HCT116 (cell line): ENCODE measurements at regions not wholly inside any gene's neighbourhood (a gene's known extent, or its start where the extent isn't known, plus 50 kb on each side); places are given as distances from the start of the nearest gene placed in this dataset.

Experiments used
- CBX3 ChIP-seq: IDR thresholded peaks from 2 replicates; pipeline ENCODE4 v1.6.1; 2012; ENCODE audit warnings: low read depth
- CEBPB ChIP-seq: IDR thresholded peaks from 2 replicates; pipeline ENCODE4 v1.6.1; 2012; ENCODE audit warnings: low read depth
- EZH2 ChIP-seq: fragments of 200-600 bp; sonication (generic); IDR thresholded peaks from 2 replicates; pipeline ENCODE4 v1.6.1; 2017; ENCODE audit warnings: antibody characterized with exemption, mixed run types
- EZH2phosphoT487 ChIP-seq: fragments of 200-600 bp; IDR thresholded peaks from 2 replicates; pipeline ENCODE4 v1.6.1; 2018; ENCODE audit warnings: antibody characterized with exemption, borderline replicate concordance
- JUND ChIP-seq: IDR thresholded peaks from 2 replicates; pipeline ENCODE4 v1.6.1; 2012
- POLR2A ChIP-seq: IDR thresholded peaks from 2 replicates; pipeline ENCODE4 v1.7.0; 2011; ENCODE audit warnings: borderline replicate concordance; ENCODE audit not compliant: insufficient read depth, insufficient read length; ENCODE audit errors: extremely low read depth
- POLR2AphosphoS5 ChIP-seq: IDR thresholded peaks from 2 replicates; pipeline ENCODE4 v1.6.1; 2011; ENCODE audit warnings: mild to moderate bottlenecking, low read depth, low read length, moderate library complexity
- SIN3A ChIP-seq: IDR thresholded peaks from 2 replicates; pipeline ENCODE4 v1.6.1; 2012; ENCODE audit warnings: low read depth
- SP1 ChIP-seq: IDR thresholded peaks from 2 replicates; pipeline ENCODE4 v1.6.1; 2012; ENCODE audit warnings: low read depth
- TCF7L2 ChIP-seq: IDR thresholded peaks from 2 replicates; pipeline ENCODE4 v1.7.0; 2011; ENCODE audit warnings: borderline replicate concordance, inconsistent platforms; ENCODE audit not compliant: insufficient read depth, insufficient read length; ENCODE audit errors: extremely low read depth
- ZNF274 ChIP-seq: fragments of 200-500 bp; sonication (Bioruptor generic); IDR thresholded peaks from 2 replicates; pipeline ENCODE4 v1.6.1; 2014; ENCODE audit warnings: mild to moderate bottlenecking, low read depth, low read length, inconsistent platforms
- TF ChIP-seq, protein P1 (sequence below), 3 experiments: fragments of 200-600 bp in 1 of 3; sonication (generic) in 1 of 3; IDR thresholded peaks in 2 of 3; conservative IDR thresholded peaks in 1 of 3; 2 replicates each; pipeline ENCODE4 v1.5.1; 2012 to 2017; ENCODE audit warnings: low read depth in 2 of 3, low read length in 2 of 3, antibody characterized with exemption in 1 of 3, borderline replicate concordance in 1 of 3, control low read depth in 1 of 3, mild to moderate bottlenecking in 1 of 3, mixed read lengths in 1 of 3, mixed run types in 1 of 3, moderate library complexity in 1 of 3; ENCODE audit not compliant: insufficient read depth in 1 of 3
- TF ChIP-seq, protein P2 (sequence below): IDR thresholded peaks from 2 replicates; pipeline ENCODE4 v1.6.1; 2012; ENCODE audit warnings: low read depth
- TF ChIP-seq, protein P3 (sequence below): IDR thresholded peaks from 2 replicates; pipeline ENCODE4 v1.6.1; 2012

DNA sequence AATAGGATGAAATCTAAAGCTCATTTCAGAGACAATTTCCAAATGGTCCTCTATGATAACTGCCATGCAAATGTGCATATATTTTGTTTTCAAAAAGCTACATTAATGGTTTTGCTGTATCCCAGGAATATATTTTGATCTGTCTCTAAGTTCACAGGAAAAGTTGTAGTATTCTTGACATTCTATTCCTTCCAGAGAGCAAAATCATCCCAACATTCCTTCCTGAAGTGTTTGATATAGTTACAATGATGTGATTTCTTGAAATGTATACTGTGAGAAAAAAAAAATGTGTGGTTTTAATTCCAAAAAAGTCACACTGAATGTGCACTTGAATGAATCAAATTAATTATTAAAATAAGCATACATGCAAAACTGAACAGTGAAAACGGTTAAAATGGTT lies 996.0 kb upstream of the CITED2 start:
- TF ChIP-seq, protein P1, sequence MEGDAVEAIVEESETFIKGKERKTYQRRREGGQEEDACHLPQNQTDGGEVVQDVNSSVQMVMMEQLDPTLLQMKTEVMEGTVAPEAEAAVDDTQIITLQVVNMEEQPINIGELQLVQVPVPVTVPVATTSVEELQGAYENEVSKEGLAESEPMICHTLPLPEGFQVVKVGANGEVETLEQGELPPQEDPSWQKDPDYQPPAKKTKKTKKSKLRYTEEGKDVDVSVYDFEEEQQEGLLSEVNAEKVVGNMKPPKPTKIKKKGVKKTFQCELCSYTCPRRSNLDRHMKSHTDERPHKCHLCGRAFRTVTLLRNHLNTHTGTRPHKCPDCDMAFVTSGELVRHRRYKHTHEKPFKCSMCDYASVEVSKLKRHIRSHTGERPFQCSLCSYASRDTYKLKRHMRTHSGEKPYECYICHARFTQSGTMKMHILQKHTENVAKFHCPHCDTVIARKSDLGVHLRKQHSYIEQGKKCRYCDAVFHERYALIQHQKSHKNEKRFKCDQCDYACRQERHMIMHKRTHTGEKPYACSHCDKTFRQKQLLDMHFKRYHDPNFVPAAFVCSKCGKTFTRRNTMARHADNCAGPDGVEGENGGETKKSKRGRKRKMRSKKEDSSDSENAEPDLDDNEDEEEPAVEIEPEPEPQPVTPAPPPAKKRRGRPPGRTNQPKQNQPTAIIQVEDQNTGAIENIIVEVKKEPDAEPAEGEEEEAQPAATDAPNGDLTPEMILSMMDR (IDR thresholded peaks at IDR 0.05 in 2 of 3, conservative IDR thresholded peaks at IDR 0.05 in 1 of 3; ENCODE audit: borderline replicate concordance in 1 of 3, insufficient read depth in 1 of 3, low read depth in 2 of 3, low read length in 2 of 3), result no peak
- TF ChIP-seq, protein P2, sequence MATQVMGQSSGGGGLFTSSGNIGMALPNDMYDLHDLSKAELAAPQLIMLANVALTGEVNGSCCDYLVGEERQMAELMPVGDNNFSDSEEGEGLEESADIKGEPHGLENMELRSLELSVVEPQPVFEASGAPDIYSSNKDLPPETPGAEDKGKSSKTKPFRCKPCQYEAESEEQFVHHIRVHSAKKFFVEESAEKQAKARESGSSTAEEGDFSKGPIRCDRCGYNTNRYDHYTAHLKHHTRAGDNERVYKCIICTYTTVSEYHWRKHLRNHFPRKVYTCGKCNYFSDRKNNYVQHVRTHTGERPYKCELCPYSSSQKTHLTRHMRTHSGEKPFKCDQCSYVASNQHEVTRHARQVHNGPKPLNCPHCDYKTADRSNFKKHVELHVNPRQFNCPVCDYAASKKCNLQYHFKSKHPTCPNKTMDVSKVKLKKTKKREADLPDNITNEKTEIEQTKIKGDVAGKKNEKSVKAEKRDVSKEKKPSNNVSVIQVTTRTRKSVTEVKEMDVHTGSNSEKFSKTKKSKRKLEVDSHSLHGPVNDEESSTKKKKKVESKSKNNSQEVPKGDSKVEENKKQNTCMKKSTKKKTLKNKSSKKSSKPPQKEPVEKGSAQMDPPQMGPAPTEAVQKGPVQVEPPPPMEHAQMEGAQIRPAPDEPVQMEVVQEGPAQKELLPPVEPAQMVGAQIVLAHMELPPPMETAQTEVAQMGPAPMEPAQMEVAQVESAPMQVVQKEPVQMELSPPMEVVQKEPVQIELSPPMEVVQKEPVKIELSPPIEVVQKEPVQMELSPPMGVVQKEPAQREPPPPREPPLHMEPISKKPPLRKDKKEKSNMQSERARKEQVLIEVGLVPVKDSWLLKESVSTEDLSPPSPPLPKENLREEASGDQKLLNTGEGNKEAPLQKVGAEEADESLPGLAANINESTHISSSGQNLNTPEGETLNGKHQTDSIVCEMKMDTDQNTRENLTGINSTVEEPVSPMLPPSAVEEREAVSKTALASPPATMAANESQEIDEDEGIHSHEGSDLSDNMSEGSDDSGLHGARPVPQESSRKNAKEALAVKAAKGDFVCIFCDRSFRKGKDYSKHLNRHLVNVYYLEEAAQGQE, result no peak
- TF ChIP-seq EZH2, result no peak
- TF ChIP-seq CEBPB, result no peak
- TF ChIP-seq POLR2AphosphoS5, result no peak
- no peak for TF ChIP-seq POLR2A
- TF ChIP-seq EZH2phosphoT487, result no peak
- TF ChIP-seq CBX3, result no peak
- TF ChIP-seq, protein P3, sequence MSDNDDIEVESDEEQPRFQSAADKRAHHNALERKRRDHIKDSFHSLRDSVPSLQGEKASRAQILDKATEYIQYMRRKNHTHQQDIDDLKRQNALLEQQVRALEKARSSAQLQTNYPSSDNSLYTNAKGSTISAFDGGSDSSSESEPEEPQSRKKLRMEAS, result no peak
- TF ChIP-seq SIN3A, result no peak
- no peak for TF ChIP-seq SP1
- no peak for TF ChIP-seq JUND
- TF ChIP-seq ZNF274, result no peak
- TF ChIP-seq TCF7L2, result no peak
